SK-N-MC (cell line): ENCODE measurements at regions not wholly inside any gene's neighbourhood (a gene's known extent, or its start where the extent isn't known, plus 50 kb on each side); places are given as distances from the start of the nearest gene placed in this dataset.

Experiments used
- EZH2 ChIP-seq: fragments of 200-600 bp; sonication (generic); IDR thresholded peaks from one replicate; pipeline ENCODE4 v1.6.1; 2017; ENCODE audit warnings: antibody characterized with exemption
- POLR2AphosphoS5 ChIP-seq: IDR thresholded peaks from 2 replicates; pipeline ENCODE4 v1.6.1; 2012; ENCODE audit warnings: mild to moderate bottlenecking, low read depth, low read length, borderline replicate concordance

DNA sequence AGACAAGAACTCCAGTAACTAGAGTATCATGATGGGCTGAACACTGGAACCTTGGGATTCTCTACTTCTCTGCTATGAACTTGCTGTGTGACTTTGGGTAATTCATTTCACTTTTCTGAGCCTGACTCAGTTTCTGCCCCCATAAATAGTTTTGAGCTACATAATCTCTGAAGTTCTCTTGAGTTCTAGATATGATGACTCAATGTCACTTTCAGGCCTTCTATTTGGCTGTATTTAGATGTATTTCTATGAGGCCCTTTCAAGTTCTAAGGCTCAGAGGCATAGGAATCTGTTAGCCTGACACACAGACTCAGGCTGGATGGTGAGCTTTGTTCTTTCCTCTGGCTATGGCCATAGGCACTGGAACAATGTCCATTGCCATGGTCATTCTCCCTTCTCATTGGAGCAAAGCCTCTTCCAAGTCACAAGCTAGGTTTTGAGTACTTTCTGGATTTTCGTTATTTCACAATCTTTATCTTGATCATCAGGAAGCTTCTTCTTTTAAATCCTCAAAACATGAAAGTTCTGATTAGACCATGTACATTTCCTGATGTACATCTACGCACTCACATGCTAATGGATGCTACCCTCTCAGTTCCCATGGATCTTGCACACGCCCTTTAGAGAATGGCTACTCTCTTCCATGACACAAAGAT is 101.6 kb downstream of the TES start:
- TF ChIP-seq POLR2AphosphoS5 (no peak), EZH2 (no peak)
